Suprapubic skin (tissue), 4 donors: ENCODE measurements at regions not wholly inside any gene's neighbourhood (a gene's known extent, or its start where the extent isn't known, plus 50 kb on each side); places are given as distances from the start of the nearest gene placed in this dataset.

ENCODE experiments used
- DNase-seq, 2 donors: peaks; one replicate each; pipeline ENCODE4 v3.0.0-alpha.2; 2019; ENCODE audit warnings: low spot score in 2 of 2
- H3K27ac ChIP-seq: fragments of 200-600 bp; sonication (generic); one replicate; pipeline ENCODE4 v1.5.1; 2019
- H3K27me3 ChIP-seq: fragments of 200-600 bp; sonication (generic); one replicate; pipeline ENCODE4 v1.5.1; 2019
- H3K36me3 ChIP-seq: fragments of 200-600 bp; sonication (generic); one replicate; pipeline ENCODE4 v1.5.1; 2019
- H3K4me1 ChIP-seq: fragments of 200-600 bp; sonication (generic); one replicate; pipeline ENCODE4 v1.5.1; 2019
- H3K4me3 ChIP-seq: fragments of 200-600 bp; sonication (generic); one replicate; pipeline ENCODE4 v1.5.1; 2019; ENCODE audit warnings: mild to moderate bottlenecking
- H3K9me3 ChIP-seq: fragments of 200-600 bp; sonication (generic); one replicate; pipeline ENCODE4 v1.5.1; 2019
- EP300 ChIP-seq: sonication (generic); formaldehyde crosslinking; IDR thresholded peaks from one replicate; pipeline ENCODE4 v1.6.1; 2017; ENCODE audit warnings: antibody characterized with exemption
- POLR2A ChIP-seq, 2 donors: fragments of 450-650 bp; IDR thresholded peaks; one replicate each; pipeline ENCODE4 v1.6.1; 2017; ENCODE audit warnings: antibody characterized with exemption in 2 of 2, mild to moderate bottlenecking in 2 of 2, moderate library complexity in 2 of 2
- POLR2AphosphoS5 ChIP-seq, 3 donors: sonication (generic); formaldehyde crosslinking; IDR thresholded peaks; one replicate each; pipeline ENCODE4 v1.6.1; 2017; ENCODE audit warnings: antibody characterized with exemption in 3 of 3
- WGBS: methylation state at CpG from one replicate; pipeline ENCODE4 v1.1.5; 2018; 5-methylcytosine and 5-hydroxymethylcytosine counted together
- TF ChIP-seq, protein P1 (sequence below), 2 donors: fragments of 200-600 bp in 1 of 2; fragments of 450-650 bp in 1 of 2; sonication (generic) in 1 of 2; IDR thresholded peaks; one replicate each; pipeline ENCODE4 v1.5.1; 2016 to 2019; ENCODE audit warnings: antibody characterized with exemption in 2 of 2, mild to moderate bottlenecking in 1 of 2, moderate library complexity in 1 of 2

DNA sequence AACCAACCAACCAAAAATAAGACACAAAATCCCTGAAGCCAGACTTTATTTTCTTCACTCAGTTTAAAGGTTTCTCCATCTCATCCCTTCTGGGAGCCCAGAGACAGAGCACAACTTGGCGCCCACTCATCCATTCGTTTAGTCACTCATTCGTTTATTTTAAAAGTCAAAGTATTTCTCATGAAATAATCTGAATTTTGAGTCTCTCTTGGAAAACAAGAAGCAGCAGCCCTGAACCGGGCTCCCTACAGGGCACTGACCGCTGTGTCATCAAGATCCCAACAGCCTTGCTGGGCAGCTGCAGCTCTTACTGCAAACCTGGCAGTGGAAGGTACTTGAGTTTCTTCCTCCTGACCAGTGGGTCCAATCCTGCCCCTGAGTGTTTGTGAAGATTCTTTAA, 171.6 kb downstream of the THBS2 start:
- no peak for DNase-seq
- no peak overlapping the region for H3K4me3 ChIP-seq
- H3K4me1 ChIP-seq = no peaks in the 10 kb centered on the region
- 90% methylated on average over 5 of the region's 5 CpGs for WGBS
- H3K36me3 ChIP-seq = no peaks in the 10 kb centered on the region
- no peaks in the 10 kb centered on the region for H3K27me3 ChIP-seq
- TF ChIP-seq, protein P1, sequence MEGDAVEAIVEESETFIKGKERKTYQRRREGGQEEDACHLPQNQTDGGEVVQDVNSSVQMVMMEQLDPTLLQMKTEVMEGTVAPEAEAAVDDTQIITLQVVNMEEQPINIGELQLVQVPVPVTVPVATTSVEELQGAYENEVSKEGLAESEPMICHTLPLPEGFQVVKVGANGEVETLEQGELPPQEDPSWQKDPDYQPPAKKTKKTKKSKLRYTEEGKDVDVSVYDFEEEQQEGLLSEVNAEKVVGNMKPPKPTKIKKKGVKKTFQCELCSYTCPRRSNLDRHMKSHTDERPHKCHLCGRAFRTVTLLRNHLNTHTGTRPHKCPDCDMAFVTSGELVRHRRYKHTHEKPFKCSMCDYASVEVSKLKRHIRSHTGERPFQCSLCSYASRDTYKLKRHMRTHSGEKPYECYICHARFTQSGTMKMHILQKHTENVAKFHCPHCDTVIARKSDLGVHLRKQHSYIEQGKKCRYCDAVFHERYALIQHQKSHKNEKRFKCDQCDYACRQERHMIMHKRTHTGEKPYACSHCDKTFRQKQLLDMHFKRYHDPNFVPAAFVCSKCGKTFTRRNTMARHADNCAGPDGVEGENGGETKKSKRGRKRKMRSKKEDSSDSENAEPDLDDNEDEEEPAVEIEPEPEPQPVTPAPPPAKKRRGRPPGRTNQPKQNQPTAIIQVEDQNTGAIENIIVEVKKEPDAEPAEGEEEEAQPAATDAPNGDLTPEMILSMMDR (IDR thresholded peaks at IDR 0.05) = no peak
- no peak for TF ChIP-seq EP300
- no peak for TF ChIP-seq POLR2A (IDR thresholded peaks at IDR 0.05)
- no peak for TF ChIP-seq POLR2AphosphoS5 (IDR thresholded peaks at IDR 0.05)
- no peaks in the 10 kb centered on the region for H3K9me3 ChIP-seq
- H3K27ac ChIP-seq = no peak overlapping the region

DNA sequence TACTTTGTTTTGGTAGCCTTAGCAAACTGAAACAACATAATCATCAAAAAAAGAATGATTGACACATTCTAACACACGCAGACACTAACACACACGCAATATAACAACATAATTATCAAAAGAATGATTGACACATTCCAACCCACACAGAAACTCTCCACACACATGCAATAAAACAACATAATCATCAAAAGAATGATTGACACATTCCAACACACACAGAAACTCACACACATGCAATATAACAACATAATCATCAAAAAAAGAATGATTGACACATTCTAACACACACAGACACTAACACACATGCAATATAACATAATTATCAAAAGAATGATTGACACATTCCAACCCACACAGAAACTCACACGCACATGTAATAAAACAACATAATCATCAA, 172.4 kb downstream of the THBS2 start:
- TF ChIP-seq POLR2A (IDR thresholded peaks at IDR 0.05) = no peak
- no peak for TF ChIP-seq POLR2AphosphoS5 (IDR thresholded peaks at IDR 0.05)
- TF ChIP-seq, protein P1 (IDR thresholded peaks at IDR 0.05) = no peak
- TF ChIP-seq EP300 = no peak
- DNase-seq = no peak
- Histone ChIP-seq H3K27me3 (no peaks in the 10 kb centered on the region), H3K4me3 (no peak overlapping the region), H3K36me3 (no peaks in the 10 kb centered on the region), H3K4me1 (no peaks in the 10 kb centered on the region), H3K27ac (no peak overlapping the region), H3K9me3 (no peaks in the 10 kb centered on the region)
- WGBS = 75% methylated on average over 3 of the region's 3 CpGs

DNA sequence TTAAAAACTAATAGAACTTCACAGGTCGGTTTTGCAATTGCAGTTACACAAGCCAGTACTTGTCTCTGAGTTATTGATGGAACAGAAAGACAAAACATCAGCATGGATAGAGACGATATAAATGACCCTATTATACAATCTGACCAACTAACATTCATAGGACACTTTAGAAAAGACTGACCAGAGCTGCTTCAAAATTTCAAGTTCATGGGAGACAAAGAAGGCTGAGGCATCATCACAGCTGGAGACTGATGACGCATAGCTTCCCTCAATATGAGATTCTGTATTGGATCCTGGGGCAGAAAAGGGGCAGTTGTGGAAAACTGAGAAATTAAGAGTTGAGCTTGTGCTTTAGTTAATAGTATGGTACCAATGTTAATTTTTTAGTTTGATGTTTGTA, 174.0 kb downstream of the THBS2 start:
- TF ChIP-seq EP300 (no peak), POLR2AphosphoS5 (IDR thresholded peaks at IDR 0.05) (no peak), POLR2A (IDR thresholded peaks at IDR 0.05) (no peak)
- TF ChIP-seq, protein P1 (IDR thresholded peaks at IDR 0.05) = no peak
- H3K27ac ChIP-seq = no peak overlapping the region
- WGBS = 57% methylated on average over 3 of the region's 3 CpGs

DNA sequence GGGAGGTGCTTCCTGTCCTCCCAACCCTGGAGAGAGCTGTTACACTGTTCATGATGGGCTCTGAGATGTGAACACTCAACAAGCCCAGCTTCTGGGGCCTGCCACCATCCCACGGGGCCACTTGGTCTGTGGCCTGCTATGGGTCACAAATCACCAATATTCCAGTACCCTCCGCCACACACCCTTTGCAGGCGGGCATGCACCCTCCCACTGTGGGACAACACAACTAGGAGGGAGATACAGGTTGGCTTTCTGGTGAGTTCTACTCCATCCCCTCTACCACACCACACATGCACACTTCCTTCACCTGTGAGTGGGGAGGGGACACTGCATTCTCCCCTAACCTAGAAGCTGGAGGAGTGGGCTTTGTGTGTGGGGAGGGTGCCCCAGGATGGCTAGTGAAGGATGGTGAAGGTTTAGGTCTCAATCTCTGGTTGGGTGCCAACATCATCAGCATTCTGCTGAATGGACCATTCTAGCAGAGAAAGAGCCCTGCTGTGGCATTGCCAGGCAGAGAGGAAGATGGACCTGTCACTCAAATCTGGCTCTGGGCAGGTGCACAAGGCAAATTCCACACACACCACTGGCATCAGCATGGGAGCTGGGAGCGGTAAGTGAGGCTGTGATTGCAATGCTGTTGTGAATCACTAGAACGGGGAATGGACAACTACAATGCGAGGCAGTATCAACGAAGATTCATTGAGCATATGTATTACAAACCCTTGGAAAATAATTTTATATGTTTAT, 175.1 kb downstream of the THBS2 start:
- Histone ChIP-seq H3K27me3 (no peaks in the 10 kb centered on the region), H3K36me3 (no peaks in the 10 kb centered on the region), H3K27ac (no peak overlapping the region), H3K9me3 (no peaks in the 10 kb centered on the region), H3K4me1 (peaks cover 3% of the 10 kb centered on the region), H3K4me3 (no peak overlapping the region)
- no peak for DNase-seq
- TF ChIP-seq POLR2A (IDR thresholded peaks at IDR 0.05) (no peak), EP300 (no peak), POLR2AphosphoS5 (IDR thresholded peaks at IDR 0.05) (no peak)
- TF ChIP-seq, protein P1 (IDR thresholded peaks at IDR 0.05) = no peak
- WGBS = 82% methylated on average over 7 of the region's 7 CpGs

More for the DNA sequence above, 174.0 kb downstream of the THBS2 start:
- H3K9me3 ChIP-seq = no peaks in the 10 kb centered on the region
- no peaks in the 10 kb centered on the region for H3K36me3 ChIP-seq
- H3K4me1 ChIP-seq = peaks cover 3% of the 10 kb centered on the region
- H3K27me3 ChIP-seq = no peaks in the 10 kb centered on the region
- no peak for DNase-seq
- no peak overlapping the region for H3K4me3 ChIP-seq

DNA sequence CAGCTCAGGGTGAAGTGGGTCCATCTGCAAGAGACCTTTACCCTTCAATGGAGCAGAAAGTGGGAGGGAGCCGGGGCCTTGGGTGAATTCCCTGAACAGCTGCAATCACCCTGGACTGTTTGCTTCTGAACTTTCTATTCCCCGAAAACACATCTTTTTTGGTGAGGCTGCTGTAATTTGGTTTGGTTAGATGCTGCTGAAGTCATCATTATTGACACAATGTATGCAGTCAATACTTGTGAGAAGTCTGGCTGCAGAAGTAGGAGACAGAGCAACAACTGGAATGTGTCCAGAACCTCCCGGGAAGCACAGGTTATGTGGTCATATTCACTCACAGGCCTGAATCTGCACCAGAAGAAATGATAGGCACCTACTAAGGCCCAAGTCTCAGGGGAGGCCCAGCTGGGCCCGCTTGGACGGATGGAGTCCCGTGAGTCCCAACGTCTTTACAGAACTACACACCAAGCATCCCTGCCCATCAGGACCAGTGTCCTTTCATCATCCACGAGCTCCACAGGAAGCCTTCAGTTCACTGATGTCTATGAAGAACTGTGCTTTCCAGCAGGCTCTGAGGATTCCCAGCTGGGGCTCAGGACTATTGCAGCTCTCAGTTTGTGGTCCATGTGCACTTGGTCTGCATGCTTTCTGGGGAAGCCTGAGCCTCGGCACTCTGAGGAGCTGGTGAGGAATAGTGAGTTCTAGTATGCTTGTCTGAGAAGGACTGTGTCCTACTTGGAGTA, 177.6 kb downstream of the THBS2 start:
- no peaks in the 10 kb centered on the region for H3K36me3 ChIP-seq
- H3K4me1 ChIP-seq = peaks cover 3% of the 10 kb centered on the region
- no peak overlapping the region for H3K27ac ChIP-seq
- WGBS = 60% methylated on average over 5 of the region's 9 CpGs
- TF ChIP-seq POLR2AphosphoS5 (IDR thresholded peaks at IDR 0.05) = no peak
- TF ChIP-seq, protein P1 (IDR thresholded peaks at IDR 0.05) = no peak
- TF ChIP-seq EP300 = no peak
- no peak for TF ChIP-seq POLR2A (IDR thresholded peaks at IDR 0.05)
- no peaks in the 10 kb centered on the region for H3K9me3 ChIP-seq
- no peak for DNase-seq
- no peaks in the 10 kb centered on the region for H3K27me3 ChIP-seq
- no peak overlapping the region for H3K4me3 ChIP-seq
